ENCODE measurements at regions not wholly inside any gene's neighbourhood (a gene's known extent, or its start where the extent isn't known, plus 50 kb on each side); places are given as distances from the start of the nearest gene placed in this dataset.

- peaks cover 22% of the 10 kb centered on the region for H3K4me1 Mint-ChIP-seq
- peaks cover 11% of the 10 kb centered on the region for H3K4me1 ChIP-seq (ENCODE audit: insufficient read depth)
- H3K4me3 ChIP-seq = no peak overlapping the region
- 0 out of 2 replicates have a peak, but pooled peaks cover 3% of the 10 kb centered on the region for H3K9me2 ChIP-seq (ENCODE audit: insufficient read depth)
- no peak overlapping the region for H2AFZ ChIP-seq
- H4K20me1 ChIP-seq (replicated peaks; ENCODE audit: insufficient read depth) = no peaks in the 10 kb centered on the region
- H3K4me2 ChIP-seq = no peak overlapping the region
- H3F3A ChIP-seq (replicated peaks; ENCODE audit: low read depth) = no peaks in the 10 kb centered on the region
- TF ChIP-seq REST (IDR thresholded peaks at IDR 0.05; ENCODE audit: unreplicated experiment) = no peak
- no peak for TF ChIP-seq NANOG (IDR thresholded peaks at IDR 0.05; ENCODE audit: borderline replicate concordance)
- TF ChIP-seq, protein P1, sequence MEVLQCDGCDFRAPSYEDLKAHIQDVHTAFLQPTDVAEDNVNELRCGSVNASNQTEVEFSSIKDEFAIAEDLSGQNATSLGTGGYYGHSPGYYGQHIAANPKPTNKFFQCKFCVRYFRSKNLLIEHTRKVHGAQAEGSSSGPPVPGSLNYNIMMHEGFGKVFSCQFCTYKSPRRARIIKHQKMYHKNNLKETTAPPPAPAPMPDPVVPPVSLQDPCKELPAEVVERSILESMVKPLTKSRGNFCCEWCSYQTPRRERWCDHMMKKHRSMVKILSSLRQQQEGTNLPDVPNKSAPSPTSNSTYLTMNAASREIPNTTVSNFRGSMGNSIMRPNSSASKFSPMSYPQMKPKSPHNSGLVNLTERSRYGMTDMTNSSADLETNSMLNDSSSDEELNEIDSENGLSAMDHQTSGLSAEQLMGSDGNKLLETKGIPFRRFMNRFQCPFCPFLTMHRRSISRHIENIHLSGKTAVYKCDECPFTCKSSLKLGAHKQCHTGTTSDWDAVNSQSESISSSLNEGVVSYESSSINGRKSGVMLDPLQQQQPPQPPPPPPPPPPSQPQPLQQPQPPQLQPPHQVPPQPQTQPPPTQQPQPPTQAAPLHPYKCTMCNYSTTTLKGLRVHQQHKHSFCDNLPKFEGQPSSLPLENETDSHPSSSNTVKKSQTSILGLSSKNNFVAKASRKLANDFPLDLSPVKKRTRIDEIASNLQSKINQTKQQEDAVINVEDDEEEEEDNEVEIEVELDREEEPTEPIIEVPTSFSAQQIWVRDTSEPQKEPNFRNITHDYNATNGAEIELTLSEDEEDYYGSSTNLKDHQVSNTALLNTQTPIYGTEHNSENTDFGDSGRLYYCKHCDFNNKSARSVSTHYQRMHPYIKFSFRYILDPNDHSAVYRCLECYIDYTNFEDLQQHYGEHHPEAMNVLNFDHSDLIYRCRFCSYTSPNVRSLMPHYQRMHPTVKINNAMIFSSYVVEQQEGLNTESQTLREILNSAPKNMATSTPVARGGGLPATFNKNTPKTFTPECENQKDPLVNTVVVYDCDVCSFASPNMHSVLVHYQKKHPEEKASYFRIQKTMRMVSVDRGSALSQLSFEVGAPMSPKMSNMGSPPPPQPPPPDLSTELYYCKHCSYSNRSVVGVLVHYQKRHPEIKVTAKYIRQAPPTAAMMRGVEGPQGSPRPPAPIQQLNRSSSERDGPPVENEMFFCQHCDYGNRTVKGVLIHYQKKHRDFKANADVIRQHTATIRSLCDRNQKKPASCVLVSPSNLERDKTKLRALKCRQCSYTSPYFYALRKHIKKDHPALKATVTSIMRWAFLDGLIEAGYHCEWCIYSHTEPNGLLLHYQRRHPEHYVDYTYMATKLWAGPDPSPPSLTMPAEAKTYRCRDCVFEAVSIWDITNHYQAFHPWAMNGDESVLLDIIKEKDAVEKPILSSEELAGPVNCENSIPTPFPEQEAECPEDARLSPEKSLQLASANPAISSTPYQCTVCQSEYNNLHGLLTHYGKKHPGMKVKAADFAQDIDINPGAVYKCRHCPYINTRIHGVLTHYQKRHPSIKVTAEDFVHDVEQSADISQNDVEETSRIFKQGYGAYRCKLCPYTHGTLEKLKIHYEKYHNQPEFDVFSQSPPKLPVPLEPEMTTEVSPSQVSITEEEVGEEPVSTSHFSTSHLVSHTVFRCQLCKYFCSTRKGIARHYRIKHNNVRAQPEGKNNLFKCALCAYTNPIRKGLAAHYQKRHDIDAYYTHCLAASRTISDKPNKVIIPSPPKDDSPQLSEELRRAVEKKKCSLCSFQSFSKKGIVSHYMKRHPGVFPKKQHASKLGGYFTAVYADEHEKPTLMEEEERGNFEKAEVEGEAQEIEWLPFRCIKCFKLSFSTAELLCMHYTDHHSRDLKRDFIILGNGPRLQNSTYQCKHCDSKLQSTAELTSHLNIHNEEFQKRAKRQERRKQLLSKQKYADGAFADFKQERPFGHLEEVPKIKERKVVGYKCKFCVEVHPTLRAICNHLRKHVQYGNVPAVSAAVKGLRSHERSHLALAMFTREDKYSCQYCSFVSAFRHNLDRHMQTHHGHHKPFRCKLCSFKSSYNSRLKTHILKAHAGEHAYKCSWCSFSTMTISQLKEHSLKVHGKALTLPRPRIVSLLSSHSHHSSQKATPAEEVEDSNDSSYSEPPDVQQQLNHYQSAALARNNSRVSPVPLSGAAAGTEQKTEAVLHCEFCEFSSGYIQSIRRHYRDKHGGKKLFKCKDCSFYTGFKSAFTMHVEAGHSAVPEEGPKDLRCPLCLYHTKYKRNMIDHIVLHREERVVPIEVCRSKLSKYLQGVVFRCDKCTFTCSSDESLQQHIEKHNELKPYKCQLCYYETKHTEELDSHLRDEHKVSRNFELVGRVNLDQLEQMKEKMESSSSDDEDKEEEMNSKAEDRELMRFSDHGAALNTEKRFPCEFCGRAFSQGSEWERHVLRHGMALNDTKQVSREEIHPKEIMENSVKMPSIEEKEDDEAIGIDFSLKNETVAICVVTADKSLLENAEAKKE (CRISPR knock-in tag; IDR thresholded peaks at IDR 0.05) = no peak
- no peak for TF ChIP-seq JUNB (IDR thresholded peaks at IDR 0.05; ENCODE audit: unreplicated experiment)
- no peak for TF ChIP-seq ETS1 (IDR thresholded peaks at IDR 0.05)
- TF ChIP-seq ZNF331 (CRISPR knock-in tag; IDR thresholded peaks at IDR 0.05; ENCODE audit: low read depth) = no peak
- no peak for TF ChIP-seq EZH2 (IDR thresholded peaks at IDR 0.05; ENCODE audit: low read depth, unreplicated experiment)
- TF ChIP-seq ZNF114 (CRISPR knock-in tag; IDR thresholded peaks at IDR 0.05) = no peak
- TF ChIP-seq, protein P2, sequence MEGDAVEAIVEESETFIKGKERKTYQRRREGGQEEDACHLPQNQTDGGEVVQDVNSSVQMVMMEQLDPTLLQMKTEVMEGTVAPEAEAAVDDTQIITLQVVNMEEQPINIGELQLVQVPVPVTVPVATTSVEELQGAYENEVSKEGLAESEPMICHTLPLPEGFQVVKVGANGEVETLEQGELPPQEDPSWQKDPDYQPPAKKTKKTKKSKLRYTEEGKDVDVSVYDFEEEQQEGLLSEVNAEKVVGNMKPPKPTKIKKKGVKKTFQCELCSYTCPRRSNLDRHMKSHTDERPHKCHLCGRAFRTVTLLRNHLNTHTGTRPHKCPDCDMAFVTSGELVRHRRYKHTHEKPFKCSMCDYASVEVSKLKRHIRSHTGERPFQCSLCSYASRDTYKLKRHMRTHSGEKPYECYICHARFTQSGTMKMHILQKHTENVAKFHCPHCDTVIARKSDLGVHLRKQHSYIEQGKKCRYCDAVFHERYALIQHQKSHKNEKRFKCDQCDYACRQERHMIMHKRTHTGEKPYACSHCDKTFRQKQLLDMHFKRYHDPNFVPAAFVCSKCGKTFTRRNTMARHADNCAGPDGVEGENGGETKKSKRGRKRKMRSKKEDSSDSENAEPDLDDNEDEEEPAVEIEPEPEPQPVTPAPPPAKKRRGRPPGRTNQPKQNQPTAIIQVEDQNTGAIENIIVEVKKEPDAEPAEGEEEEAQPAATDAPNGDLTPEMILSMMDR (conservative IDR thresholded peaks at IDR 0.05; ENCODE audit: low read depth in 2 of 2) = no peak
- TF ChIP-seq CREB1 (CRISPR knock-in tag; IDR thresholded peaks at IDR 0.05; ENCODE audit: low read depth) = no peak
- TF ChIP-seq EZH2phosphoT487 (IDR thresholded peaks at IDR 0.05; ENCODE audit: unreplicated experiment) = no peak
- no peak for TF ChIP-seq POLR2AphosphoS5 (IDR thresholded peaks at IDR 0.05; ENCODE audit: low read depth)
- TF ChIP-seq STAT1 (IDR thresholded peaks at IDR 0.05; ENCODE audit: unreplicated experiment) = no peak
- ATAC-seq (no peak), DNase-seq (ENCODE audit: low spot score) (no peak)
- H3K36me3 ChIP-seq (ENCODE audit: insufficient read depth) = no peaks in the 10 kb centered on the region
- no peak overlapping the region for H3K27ac ChIP-seq (ENCODE audit: low read depth)
- no peaks in the 10 kb centered on the region for H3K79me2 ChIP-seq (replicated peaks; ENCODE audit: insufficient read depth)
- no peaks in the 10 kb centered on the region for H3K27me3 ChIP-seq (ENCODE audit: insufficient read depth)
- H3K36me3 Mint-ChIP-seq (ENCODE audit: low read depth) = no peaks in the 10 kb centered on the region
- peaks cover 5% of the 10 kb centered on the region for H3K27me3 Mint-ChIP-seq (ENCODE audit: insufficient read depth, low read depth, poor library complexity)
- H3K4me3 Mint-ChIP-seq = no peak overlapping the region
- no peak overlapping the region for H3K27ac Mint-ChIP-seq
- no peaks in the 10 kb centered on the region; the same call in 2 of the 3 replicates for H3K9me3 Mint-ChIP-seq
These were observed 449.9 kb upstream of the NR2F2 start for GRCh38 chr15:95880630-95881029.
